ENCODE measurements at regions not wholly inside any gene's neighbourhood (a gene's known extent, or its start where the extent isn't known, plus 50 kb on each side); places are given as distances from the start of the nearest gene placed in this dataset.

DNA sequence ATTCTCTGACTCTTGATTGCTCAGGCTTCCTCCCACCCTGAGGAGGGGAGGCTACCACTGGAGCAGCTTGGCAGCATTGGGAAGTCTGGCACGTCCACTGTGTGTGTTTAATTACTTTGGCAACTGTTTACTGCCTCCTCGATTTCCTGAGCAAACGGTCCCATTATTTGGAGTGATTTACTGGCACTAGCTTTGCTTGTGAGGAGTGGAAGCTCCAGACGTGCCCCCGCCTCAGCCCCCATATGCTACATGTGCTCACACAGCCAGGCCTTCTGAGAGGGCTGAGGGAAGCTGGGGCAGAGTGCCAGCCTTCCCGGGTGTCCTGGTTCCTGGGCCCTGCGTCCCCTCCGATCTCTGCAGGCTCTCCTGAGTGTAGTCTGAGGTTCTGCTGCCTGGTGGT, 306.2 kb downstream of the PTPRU start:
- TF ChIP-seq MYC (CRISPR knock-in tag; IDR thresholded peaks at IDR 0.05; ENCODE audit: borderline replicate concordance) = no peak
- TF ChIP-seq, protein P1, sequence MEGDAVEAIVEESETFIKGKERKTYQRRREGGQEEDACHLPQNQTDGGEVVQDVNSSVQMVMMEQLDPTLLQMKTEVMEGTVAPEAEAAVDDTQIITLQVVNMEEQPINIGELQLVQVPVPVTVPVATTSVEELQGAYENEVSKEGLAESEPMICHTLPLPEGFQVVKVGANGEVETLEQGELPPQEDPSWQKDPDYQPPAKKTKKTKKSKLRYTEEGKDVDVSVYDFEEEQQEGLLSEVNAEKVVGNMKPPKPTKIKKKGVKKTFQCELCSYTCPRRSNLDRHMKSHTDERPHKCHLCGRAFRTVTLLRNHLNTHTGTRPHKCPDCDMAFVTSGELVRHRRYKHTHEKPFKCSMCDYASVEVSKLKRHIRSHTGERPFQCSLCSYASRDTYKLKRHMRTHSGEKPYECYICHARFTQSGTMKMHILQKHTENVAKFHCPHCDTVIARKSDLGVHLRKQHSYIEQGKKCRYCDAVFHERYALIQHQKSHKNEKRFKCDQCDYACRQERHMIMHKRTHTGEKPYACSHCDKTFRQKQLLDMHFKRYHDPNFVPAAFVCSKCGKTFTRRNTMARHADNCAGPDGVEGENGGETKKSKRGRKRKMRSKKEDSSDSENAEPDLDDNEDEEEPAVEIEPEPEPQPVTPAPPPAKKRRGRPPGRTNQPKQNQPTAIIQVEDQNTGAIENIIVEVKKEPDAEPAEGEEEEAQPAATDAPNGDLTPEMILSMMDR (CRISPR knock-in tag; IDR thresholded peaks at IDR 0.05) = no peak
- no peak for TF ChIP-seq HNRNPUL1 (IDR thresholded peaks at IDR 0.05; ENCODE audit: low read depth, low read length)
- no peak for TF ChIP-seq POLR2A (IDR thresholded peaks at IDR 0.05; ENCODE audit: insufficient read depth in 1 of 2, low read depth in 2 of 2, low read length in 2 of 2)
- no peak for TF ChIP-seq PHF20 (CRISPR knock-in tag; IDR thresholded peaks at IDR 0.05)
- TF ChIP-seq PCBP1 (IDR thresholded peaks at IDR 0.05; ENCODE audit: borderline replicate concordance, low read depth, low read length) = no peak
- no peak for TF ChIP-seq POLR2AphosphoS5 (IDR thresholded peaks at IDR 0.05; ENCODE audit: low read depth, low read length)
- no peak for TF ChIP-seq ZNF772 (CRISPR knock-in tag; IDR thresholded peaks at IDR 0.05)
- no peak for TF ChIP-seq TRIM24 (CRISPR knock-in tag; IDR thresholded peaks at IDR 0.05)
- TF ChIP-seq GATAD2A (CRISPR knock-in tag; IDR thresholded peaks at IDR 0.05) = no peak
- no peak for TF ChIP-seq ELF1 (CRISPR knock-in tag; IDR thresholded peaks at IDR 0.05)
- TF ChIP-seq MATR3 (CRISPR knock-in tag; IDR thresholded peaks at IDR 0.05) = no peak
- TF ChIP-seq ZNF260 (CRISPR knock-in tag; IDR thresholded peaks at IDR 0.05; ENCODE audit: borderline replicate concordance, low read depth) = no peak
